Nephron progenitor cell (in vitro differentiated cells): ENCODE measurements at regions not wholly inside any gene's neighbourhood (a gene's known extent, or its start where the extent isn't known, plus 50 kb on each side); places are given as distances from the start of the nearest gene placed in this dataset.
"Not testable (repeated sequence)": the region's sequence is repeated elsewhere in the genome, so short reads cannot be mapped to it uniquely, and the experiment has no call there.

Experiments
- DNase-seq: peaks from one replicate; pipeline ENCODE4 v3.0.0; 2021
- H3K27ac Mint-ChIP-seq: 2 replicates; pipeline ENCODE4 v1.8.0; 2021; ENCODE audit warnings: mild to moderate bottlenecking, moderate library complexity, mixed read lengths
- H3K27me3 Mint-ChIP-seq: 2 replicates; pipeline ENCODE4 v1.8.0; 2021; ENCODE audit warnings: mild to moderate bottlenecking, low read depth, mixed read lengths; ENCODE audit not compliant: poor library complexity
- H3K36me3 Mint-ChIP-seq: 2 replicates; pipeline ENCODE4 v1.8.0; 2021; ENCODE audit warnings: low read depth, mixed read lengths
- H3K4me1 Mint-ChIP-seq: 2 replicates; pipeline ENCODE4 v1.8.0; 2021; ENCODE audit warnings: mixed read lengths
- H3K4me3 Mint-ChIP-seq: 2 replicates; pipeline ENCODE4 v1.8.0; 2021; ENCODE audit warnings: mild to moderate bottlenecking, moderate library complexity, mixed read lengths
- H3K9me3 Mint-ChIP-seq: 2 replicates; pipeline ENCODE4 v1.8.0; 2021; ENCODE audit warnings: mild to moderate bottlenecking, moderate library complexity, mixed read lengths
- CTCF ChIP-seq: fragments of 200-600 bp; sonication (generic); IDR thresholded peaks from 2 replicates; pipeline ENCODE4 v1.5.0; 2021; ENCODE audit warnings: antibody characterized with exemption

DNA sequence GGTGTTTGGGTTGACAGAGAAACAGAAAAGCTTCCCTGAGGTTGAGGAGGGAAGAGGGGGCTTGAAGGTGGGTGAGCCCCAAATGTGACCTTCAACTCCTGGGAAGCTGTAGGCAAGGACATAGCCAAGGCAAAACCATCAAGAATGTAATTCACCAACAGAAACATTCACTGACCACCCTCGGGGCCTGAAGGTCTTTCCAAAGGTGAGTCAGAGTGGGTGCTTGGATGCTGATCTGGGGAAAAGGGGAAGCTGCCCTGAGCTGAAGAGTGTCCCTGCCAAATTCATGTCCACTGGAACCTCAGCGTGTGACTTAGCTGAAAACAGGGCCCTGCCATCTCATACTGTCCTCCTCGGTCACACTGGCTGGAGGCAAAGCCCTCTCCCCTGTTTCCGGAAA, 234.2 kb upstream of the SULF2 start:
- Mint-ChIP-seq H3K27me3 (peaks cover 10% of the 10 kb centered on the region), H3K4me3 (no peak overlapping the region), H3K9me3 (peaks cover 32% of the 10 kb centered on the region), H3K4me1 (peaks cover 35% of the 10 kb centered on the region), H3K27ac (no peak overlapping the region), H3K36me3 (peaks cover 13% of the 10 kb centered on the region)
- DNase-seq: no peak
- no peak for TF ChIP-seq CTCF

DNA sequence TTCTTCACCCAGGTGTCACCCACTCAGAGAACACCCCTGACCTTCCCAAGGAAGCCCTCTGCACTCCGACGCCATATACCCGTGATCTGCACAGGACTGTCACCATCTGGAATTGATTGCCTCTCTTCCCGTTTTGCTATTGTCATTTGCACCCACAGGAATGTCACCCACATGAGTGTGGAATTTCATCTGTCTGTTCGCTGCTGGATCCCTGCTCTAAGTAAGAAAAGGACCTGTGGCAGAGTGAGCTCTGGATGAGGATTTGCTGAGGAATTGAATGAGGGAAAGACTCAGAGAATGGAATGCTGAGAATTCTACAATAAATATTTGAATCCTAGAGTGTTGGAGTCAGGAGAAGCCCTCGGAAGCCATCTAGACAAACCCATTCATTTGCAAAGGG, 233.6 kb upstream of the SULF2 start:
- not testable (repeated sequence) for H3K4me3 Mint-ChIP-seq, DNase-seq, H3K27me3 Mint-ChIP-seq
- H3K4me1 Mint-ChIP-seq: peaks cover 30% of the 10 kb centered on the region
- peaks cover 13% of the 10 kb centered on the region for H3K36me3 Mint-ChIP-seq
- peak overlapping the region; percentile 75 for H3K27ac Mint-ChIP-seq
- H3K9me3 Mint-ChIP-seq: peaks cover 32% of the 10 kb centered on the region

- Mint-ChIP-seq H3K27ac (no peak overlapping the region), H3K4me1 (peaks cover 30% of the 10 kb centered on the region), H3K27me3 (peaks cover 13% of the 10 kb centered on the region), H3K4me3 (no peak overlapping the region), H3K36me3 (peaks cover 12% of the 10 kb centered on the region), H3K9me3 (peaks cover 29% of the 10 kb centered on the region)
- no peak for DNase-seq
- TF ChIP-seq CTCF: no peak
Measured at GRCh38 chr20:48017992-48018391, 232.7 kb upstream of the SULF2 start.

GRCh38 chr20:48017509-48017908, 232.2 kb upstream of the SULF2 start:
- Mint-ChIP-seq H3K9me3 (peaks cover 28% of the 10 kb centered on the region), H3K36me3 (peaks cover 11% of the 10 kb centered on the region), H3K27ac (no peak overlapping the region), H3K4me3 (no peak overlapping the region), H3K27me3 (peaks cover 13% of the 10 kb centered on the region), H3K4me1 (peaks cover 30% of the 10 kb centered on the region)
- TF ChIP-seq CTCF: no peak
- DNase-seq: no peak

- H3K9me3 Mint-ChIP-seq: peaks cover 22% of the 10 kb centered on the region
- no peak overlapping the region for H3K4me3 Mint-ChIP-seq
- H3K36me3 Mint-ChIP-seq: peaks cover 10% of the 10 kb centered on the region
- no peak for DNase-seq
- peaks cover 10% of the 10 kb centered on the region for H3K27me3 Mint-ChIP-seq
- H3K4me1 Mint-ChIP-seq: peaks cover 30% of the 10 kb centered on the region
- TF ChIP-seq CTCF: no peak
- no peak overlapping the region for H3K27ac Mint-ChIP-seq
Measured at GRCh38 chr20:48015943-48016723, 230.9 kb upstream of the SULF2 start.

DNA sequence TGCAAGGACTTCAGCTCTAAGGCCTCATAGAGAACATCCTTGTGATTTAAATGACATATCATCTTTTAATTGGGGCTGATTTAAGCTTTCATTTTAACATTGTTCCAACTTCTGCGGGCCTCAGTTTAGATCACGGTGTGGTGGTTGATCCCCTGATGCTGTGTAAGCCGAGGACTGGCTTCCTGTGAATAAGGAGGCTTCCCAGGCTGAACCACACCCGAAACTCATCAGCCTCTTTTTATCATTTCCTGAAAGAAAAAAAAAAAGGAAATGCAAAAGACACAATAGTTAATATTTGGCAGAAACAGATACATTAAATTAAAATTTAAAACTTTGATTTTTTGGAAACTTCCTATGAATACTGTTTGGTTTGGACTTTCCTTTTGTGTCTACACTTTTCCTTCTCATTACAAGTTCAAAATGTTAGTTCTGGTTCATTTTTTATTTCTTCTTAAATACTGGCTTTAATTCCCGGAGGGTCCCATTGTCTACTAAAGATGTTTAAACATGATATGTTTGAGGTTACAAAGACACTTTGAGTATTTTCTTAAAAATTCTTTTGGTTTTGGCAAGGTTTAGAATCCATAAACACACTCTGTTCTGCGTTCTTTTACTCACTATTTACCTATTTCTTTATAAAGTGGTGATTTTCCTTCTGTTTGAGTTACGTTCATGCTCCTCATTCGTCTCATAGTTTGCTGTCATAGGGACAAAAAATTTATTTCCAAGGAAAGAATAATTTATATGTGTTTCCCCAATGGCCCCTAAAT, 230.0 kb upstream of the SULF2 start:
- TF ChIP-seq CTCF: no peak
- no peak for DNase-seq
- Mint-ChIP-seq H3K4me1 (peaks cover 22% of the 10 kb centered on the region), H3K36me3 (peaks cover 10% of the 10 kb centered on the region), H3K27me3 (peaks cover 10% of the 10 kb centered on the region), H3K27ac (no peak overlapping the region), H3K9me3 (peaks cover 22% of the 10 kb centered on the region), H3K4me3 (no peak overlapping the region)
